RPMI8226 (cell line): ENCODE measurements at regions not wholly inside any gene's neighbourhood (a gene's known extent, or its start where the extent isn't known, plus 50 kb on each side); places are given as distances from the start of the nearest gene placed in this dataset.

Source experiments
- DNase-seq: peaks from one replicate; pipeline ENCODE4 v3.0.0-alpha.2; 2015

DNA sequence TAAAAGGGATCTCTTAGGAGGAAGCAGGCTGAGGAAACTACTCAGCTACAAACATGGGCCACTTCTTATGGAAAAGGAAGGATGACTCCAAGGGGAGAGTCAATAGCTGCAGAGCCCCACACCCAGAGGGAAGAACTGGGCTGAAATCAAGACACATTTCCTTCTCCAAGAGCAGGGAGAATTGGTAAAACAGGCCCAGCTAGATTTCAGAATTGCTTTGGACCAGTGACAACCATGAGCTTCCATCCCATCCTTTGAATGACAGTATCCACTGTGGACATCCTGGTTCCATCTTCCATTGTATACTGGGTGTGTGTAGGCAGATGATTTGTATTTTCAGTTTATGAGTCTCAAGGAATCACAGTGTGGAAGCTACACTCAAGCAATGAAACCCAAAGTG lies 267.5 kb downstream of the IRF8 start:
- DNase-seq = no peak

DNA sequence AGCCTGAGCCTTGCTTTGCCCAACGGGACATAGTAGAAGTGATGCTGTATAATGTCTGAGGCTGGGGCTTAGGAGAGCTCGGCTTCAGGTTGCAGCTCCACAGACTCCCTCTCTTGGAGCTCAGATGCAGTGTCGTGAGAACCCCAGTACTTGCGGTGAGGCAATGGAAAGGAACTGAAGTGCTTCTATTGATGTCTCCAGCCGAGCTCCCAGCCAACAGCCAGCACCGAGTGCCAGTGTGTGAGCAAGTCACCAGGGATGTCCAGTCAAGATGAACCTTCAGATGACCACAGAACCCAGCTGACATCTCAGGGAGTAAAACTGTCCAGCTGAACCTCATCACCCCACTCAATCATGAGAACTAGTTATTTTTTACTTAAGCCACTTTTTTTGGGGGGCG lies 268.1 kb downstream of the IRF8 start:
- no peak for DNase-seq

DNA sequence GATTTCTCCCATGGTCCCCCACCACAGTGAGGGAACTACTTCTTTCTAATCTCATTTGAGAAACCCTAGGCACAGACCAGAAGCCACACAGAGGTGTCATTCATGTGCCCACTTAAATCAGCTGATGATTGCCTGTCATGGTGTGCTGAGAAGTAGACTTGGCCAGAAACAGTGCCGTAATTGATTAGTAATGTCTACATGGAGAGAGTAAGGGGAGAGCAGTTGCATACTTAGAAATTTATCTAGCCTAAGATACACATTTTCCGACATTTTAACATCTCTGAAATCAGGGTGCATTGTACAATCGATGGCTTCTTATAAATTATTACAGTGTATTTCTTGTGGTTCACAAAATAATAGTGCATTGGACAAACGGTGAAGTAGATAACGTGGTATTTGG lies 271.8 kb downstream of the IRF8 start:
- DNase-seq = no peak

DNA sequence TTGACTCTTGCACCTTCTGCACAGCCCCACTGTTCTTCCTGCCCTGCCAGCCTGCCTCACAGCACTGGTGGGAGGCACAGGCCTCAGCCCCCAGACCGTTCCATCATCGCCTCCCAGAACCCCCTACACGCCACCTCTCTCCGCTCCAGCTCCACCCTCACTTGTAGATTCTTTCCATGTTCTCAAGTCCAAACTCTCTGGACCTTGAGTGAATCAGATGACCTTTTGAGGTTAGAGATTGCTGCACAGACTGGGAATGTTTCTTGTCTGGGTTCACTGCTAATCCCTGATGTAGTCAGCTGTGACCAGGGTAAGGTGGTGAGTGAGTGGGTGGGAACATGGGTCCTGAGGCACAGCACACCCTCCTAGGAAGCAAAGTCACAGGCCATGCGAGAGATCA lies 272.4 kb downstream of the IRF8 start:
- DNase-seq = no peak

DNA sequence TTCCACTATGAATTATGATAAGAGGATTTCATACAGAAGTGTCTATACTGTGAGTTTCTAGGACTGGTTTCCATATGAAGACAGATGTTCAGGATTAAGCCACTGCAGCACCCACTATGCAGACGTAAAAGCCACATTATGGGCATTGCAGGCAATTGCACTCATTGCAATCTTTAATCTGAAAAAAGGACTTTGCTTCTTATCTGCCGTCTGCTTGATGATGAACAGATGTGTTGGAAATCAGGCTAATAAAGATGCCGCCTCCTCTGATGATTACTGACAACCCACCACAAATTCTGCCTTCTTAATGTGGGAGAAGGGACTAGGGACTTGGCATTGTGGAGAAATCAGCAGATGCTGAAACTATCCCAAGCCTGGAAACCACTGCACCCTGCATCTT lies 276.9 kb downstream of the IRF8 start:
- DNase-seq = no peak

DNA sequence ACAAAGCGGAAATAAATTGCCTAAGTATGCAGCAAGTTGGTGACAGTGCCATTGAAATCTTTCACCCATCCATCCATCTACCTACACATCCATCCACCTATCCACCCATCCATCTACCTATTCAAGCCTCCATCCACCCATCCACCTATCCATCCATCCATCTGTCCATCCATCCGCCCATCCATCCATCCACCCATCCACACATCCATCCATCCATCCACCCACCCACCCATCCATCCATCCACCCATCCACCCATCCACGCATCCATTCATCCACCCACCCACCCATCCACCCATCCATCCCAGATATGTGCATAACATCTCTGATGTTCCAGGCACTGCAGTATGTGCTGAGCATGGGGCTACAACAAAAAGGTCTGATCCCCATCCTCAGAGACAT lies 277.5 kb downstream of the IRF8 start:
- no peak for DNase-seq

DNA sequence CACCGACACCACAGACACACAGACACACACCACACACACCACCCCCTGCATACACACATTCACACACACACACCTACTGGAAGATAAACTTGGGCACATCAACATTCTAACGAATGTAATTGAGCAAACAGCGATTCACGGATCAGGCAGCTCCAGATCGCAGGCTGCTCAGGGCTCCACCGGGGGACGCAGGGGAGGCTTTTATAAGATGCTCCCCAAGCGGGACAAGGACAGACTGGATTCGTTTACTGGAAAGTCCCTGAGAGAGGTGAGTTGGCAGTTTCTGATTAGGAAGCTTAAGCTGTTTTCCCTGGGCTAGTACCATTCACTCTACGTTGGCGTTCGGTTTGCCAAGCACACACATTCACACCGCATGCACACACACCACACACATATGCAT lies 281.3 kb downstream of the IRF8 start:
- no peak for DNase-seq

DNA sequence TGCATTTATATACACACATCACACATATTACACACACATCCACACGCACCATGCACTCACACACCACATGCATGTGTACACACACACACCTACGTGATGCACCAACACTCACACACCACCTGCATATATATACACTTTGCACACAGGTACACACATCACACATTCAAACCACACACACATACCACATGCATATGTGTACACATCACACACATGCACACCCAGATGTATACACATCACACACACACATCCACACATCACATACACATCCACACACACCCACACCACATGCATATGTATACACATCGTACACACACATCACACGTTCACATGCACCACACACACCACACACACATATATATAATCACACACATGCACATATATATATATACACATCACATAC lies 281.8 kb downstream of the IRF8 start:
- no peak for DNase-seq

DNA sequence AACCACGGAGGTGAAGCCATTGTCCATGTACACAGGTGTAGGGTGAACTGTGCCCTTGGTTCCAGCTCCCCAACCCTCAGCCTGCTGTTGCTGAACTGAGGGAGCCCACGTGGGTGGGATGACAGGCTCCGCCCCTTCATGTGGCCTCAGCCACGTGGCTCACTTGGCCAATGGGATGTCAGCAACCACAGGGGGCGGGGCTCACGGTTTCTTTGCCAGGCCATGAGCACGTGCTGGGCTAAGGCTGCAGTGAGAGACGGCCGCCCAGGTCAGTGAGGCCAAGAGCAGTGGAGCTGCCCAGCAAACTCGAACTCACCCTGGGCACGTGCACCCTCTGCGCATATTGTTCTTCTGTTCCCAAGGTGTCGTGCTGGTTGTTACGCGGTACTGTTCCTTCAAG lies 282.6 kb downstream of the IRF8 start:
- DNase-seq = no peak

DNA sequence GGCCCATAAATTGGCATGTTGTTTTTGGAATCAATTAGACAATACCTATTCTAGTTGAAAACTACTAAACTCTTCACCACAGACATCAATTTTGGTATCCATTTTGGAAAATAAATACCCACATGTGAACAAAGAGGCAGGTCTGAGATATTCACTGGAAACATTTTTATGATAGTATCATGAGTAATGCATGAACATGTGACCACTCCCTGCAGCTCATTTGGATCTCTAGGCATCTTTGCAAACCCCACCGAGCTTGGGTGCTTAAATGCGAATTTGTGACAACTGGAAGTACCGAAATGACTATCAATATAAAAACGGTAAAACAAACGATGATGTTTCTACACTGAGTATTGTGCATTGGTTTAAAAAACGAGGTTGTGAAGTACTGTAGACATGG lies 285.2 kb downstream of the IRF8 start:
- no peak for DNase-seq

DNA sequence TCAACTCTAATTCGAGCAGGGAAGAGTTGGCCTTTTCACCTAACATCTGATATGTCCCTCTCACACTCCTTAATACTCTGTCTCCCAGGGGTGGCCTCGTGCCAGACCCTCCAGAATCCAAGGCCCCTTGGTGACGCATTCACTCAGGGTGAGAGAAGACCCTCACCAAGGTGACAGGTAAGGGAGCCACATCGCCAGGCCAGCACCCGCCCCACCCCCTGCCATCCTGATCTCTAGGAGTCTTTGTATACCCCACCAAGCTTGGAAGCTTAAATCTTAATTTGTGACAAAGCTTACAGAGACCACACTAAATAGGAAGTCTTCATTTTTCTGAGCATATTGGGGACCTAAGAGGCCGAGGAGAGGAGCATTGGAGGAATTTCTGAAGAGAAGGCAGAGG lies 286.1 kb downstream of the IRF8 start:
- DNase-seq = no peak

DNA sequence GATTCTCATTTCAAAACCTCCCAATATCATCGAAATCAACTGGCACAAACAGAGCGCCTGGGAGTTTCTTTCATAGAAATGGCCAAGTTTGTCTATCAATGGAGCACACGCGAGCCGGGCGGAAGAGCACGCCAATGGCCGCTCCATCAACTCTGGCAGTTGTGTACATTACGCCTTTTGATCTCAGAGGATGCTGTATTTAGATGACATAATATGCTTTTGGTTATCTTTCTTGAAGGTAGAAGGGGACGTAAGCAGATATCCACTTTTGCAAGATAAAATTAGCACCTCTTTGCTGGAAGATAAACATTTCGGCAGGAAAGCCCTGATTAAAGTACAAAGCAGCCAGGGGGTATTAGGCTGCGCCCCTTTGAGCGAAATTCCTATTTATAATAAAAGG lies 287.4 kb downstream of the IRF8 start:
- DNase-seq = no peak

DNA sequence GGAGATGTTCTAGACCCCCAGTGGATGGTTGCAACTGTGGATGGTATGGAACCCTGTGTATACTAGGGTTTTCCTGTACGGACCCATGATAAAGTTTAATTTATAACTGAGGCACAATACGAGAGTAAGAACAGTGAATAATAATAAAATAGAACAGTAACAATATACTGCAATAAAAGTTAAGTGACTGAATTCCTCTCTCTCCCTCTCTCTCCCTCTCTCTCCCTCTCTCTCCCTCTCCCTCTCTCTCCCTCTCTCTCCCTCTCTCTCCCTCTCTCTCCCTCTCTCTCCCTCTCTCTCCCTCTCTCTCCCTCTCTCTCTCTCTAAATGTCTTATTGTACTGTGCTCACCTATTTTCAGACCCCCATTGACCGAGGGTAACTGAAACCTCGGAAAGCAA lies 291.0 kb downstream of the IRF8 start:
- no peak for DNase-seq

DNA sequence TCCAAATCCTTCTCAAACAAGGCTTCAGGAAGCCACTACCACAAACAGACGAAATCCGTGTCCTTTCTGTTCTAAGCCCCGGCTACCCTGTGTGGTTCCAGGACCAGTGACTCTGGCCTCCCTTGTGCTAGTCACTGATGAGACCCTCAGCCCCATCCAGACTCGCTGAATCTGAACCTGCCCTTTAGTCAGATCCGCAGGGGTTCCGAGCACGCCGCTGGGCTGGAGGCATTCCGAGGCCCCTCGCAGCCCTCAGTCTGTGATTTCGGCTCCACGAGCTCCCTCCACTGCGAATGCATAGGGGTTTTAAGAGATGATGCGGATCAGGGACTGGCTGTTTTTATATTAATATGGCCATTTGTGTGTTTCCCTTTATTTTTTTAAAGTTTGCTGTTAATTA lies 292.7 kb downstream of the IRF8 start:
- no peak for DNase-seq

DNA sequence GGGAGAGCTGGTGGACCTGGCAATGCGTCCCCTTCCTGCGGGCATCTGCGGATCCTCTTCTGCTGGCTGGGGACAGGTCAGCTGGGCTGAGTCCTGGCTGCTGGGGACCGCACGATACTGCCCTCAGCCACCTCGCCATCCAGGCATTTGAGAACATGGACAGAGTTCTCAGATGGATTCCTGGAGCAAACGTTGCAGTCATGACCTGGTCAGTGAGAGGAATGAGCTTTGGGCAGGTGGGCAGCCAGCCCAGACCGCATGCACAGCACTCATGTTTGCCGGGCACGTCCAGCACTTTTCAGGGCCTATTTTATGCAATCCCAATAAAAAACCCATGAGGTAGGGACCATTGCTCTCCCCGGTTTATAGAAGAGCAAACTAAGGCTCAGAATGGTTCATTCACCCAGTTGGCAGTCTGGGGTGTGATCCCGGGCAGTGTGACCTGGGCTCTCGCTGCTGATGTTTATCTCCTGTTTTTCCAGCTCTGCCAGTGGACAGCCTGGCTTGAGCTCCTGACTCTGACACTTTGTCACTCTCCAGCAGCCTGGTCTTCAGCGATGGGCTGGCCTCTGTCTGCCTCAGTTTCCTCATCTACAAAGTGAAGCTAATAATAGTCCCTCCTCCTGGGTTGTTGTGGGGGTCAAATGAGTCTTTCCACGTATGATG lies 294.7 kb downstream of the IRF8 start:
- no peak for DNase-seq

DNA sequence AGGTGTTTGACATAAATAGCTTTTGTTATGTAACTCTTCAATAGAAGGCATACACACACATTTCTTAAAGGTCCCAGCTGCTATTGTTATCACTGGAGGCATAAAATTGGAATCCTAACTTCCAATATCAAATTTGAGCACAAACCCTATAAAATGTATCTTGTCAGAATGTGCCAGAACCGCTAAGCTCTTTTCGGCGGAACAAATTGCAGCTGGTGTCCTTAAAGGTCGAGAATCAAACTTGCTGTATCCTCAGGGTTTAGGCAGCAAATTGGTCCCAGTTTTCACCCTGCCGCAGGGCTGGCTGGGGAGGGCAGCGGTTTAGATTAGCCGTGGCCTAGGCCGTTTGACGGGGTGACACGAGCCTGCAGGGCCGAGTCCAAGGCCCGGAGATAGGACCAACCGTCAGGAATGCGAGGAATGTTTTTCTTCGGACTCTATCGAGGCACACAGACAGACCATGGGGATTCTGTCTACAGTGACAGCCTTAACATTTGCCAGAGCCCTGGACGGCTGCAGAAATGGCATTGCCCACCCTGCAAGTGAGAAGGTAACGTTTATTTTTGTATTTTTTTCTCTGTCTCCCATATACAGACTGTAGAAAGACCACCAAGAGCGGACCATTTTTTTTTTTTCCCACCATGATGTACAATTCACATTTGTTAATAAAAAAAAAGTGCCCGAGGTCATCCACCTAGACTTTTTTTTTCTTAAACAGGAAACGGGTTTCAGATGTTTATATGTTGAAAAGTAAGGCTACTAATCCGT lies 297.1 kb downstream of the IRF8 start:
- DNase-seq = no peak

DNA sequence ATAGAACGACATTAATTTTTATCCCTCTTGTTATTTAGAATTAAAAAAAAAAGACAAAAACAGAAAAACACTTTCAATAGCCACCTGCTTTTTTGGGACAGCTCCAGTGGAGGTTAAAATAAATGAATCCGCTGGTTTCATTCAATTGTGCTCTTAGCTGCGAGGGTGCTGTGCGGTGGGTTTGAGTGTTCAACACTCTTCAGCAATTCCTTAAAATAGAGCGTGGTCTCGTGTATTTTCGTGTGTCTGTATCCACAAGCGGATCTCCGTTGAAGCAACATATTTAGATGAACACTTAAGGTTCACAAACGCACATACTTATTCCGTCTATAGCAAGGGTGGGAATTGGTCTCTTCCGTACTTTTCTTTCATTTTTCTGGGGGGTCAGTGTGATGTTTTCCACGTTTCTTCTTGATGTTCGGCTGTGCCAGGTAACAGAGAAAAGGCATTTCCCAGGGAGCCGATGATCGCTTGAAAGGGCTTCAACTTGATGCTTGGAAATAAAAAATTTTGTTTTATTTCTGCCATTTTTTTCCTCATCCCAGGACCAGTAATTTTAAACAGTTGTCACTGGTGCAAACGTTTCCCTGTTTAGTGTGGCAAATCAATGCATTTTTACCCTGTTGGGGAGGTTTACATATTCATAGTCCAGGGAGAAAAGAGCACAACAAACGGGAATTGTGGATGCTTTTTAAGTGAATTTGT lies 297.9 kb downstream of the IRF8 start:
- DNase-seq = no peak

DNA sequence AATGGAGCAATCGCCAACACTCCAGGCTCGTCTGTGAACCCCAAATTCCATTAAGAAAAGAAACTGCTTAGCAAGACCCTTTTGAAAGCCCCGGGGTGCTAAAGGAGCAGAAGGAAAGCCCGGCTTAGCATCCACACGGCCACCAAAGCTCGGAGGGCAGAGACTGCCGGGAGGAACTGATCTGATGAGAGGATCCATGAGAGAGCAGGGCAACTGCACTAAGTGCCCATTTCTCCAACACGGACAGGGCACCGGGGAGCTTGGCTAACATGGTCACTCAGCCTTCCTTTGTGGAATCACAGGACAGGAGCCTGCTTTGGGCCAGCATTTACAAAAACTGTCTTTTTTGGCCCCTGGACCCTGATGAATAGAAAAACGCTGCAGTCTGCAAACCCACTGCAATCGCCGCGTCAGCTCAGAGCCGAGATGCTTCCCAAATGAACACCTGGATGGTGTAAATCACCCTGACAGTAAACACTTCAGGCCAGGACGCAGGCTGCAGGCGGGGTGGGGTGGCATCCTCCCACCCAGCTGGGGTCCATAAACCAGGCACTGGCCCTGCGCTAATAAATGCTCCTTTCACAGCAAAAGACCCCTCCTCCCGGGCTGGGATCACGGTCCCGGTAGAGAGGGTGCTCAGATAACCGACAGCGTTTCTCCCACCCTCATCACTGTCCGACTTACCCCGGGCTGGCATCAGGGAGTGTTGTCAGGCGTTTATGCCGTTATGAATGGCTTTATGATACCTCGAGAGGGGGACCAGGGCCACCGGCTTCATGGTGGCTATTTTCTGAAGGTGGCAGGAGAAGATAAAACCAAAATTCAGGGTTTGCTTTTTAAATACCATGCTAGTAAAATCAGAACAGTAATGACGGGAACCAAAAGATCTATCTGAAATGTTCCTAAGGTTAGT lies 299.5 kb downstream of the IRF8 start:
- DNase-seq = no peak

DNA sequence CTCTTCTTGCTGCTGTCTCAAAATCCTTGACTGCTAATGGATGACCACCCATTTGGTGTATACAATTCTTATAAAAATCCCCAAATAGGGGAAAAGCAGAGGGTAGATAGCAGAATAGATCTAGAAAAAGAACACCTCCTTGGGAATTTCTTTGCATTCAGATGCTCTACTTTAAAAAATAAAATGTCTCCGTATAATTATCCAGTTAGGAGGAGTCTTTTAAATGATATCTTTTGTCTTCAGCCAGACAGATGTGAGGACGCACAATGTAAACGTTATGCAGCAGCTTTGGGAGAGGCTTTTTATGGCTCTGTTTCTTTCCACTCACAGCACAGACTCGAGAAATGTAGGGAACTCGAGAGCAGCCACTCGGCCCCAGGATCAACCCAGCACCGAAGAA lies 300.2 kb downstream of the IRF8 start:
- no peak for DNase-seq

DNA sequence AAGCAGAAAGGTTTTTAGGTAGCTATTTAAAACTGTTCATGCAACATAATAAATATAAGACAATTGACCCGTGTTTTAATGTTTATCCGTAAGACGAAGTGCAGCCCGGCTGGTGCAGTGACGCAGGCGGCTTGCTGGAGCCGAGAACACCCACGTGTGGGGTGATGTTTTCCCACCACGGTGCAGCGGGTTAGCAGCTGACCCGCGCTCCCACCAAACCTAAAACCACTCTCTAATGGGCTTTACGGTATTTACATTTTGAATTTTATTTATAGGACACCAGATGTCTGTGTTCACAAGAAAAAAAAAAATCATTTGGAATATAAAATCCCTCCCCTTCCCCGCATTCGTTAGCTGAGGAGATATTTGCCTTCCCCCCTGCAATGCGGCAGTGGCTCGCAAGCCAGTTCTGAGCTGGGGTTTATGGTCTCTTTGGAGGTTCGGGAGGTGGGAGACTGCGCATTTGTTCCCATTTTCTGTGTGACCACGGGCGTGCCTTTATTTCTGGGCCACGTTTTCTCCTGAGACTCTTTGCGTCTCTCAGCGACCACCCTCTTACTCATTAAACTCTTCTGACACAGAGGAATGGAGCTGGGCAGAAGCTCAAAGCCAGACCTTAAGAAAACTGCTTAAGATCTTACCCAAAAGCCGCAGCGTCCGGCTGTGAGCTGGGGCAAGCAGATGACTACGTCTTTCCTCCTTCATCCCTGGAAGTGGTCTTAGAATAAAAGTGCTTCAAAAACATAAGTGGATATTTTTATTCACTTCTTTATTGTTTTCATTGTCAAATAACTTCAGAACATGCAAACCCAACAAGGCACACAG lies 301.1 kb downstream of the IRF8 start:
- no peak for DNase-seq

DNA sequence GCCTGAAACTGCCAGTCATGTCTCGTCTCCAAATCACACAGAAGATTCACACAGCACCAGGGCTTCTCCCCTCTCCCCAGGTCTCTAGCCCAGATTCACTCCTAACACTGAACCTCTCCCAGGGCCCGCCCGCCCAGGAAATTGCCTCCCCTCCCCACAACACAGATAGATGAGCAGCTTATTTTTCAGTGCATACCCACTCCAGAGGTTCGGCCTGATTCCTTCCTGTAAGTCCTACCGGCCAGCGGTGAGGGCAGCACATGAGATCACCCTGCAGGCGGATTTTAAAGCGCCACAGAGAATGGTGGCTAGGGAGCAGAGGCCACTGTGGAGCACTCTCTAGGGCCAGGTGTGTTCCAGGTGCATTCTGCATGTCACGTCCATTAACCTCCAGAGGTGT lies 301.8 kb downstream of the IRF8 start:
- DNase-seq = no peak

DNA sequence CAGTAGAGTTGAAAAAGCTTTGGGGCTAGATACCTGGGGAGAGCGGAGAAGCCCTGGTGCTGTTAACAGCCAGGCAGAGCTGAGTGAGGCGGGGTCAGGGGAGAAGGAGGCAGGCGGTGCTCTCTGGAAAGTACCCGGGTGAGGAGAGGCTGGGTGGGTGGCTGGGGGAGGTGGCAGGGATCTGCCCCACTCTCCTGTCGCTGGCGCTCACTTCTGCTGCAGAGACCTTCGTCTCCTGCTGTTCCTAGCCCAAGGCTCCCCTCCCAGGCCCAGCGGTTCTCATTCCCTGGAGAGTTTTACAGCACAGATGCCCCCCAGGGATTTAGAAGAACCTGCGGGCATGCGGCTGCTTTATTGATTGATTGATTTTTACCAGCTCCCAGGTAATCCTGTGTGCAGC lies 302.8 kb downstream of the IRF8 start:
- DNase-seq = no peak
